AG09319 (cell line): ENCODE measurements at regions not wholly inside any gene's neighbourhood (a gene's known extent, or its start where the extent isn't known, plus 50 kb on each side); places are given as distances from the start of the nearest gene placed in this dataset.

Experiments
- DNase-seq: peaks from one replicate; pipeline ENCODE4 v3.0.0-alpha.2; 2010; ENCODE audit warnings: low read depth; ENCODE audit errors: extremely low read depth
- TF ChIP-seq, protein P1 (sequence below): IDR thresholded peaks from 2 replicates; pipeline ENCODE4 v1.5.1; 2011; ENCODE audit warnings: low read depth, mild to moderate bottlenecking, inconsistent platforms, low read length, moderate library complexity

DNA sequence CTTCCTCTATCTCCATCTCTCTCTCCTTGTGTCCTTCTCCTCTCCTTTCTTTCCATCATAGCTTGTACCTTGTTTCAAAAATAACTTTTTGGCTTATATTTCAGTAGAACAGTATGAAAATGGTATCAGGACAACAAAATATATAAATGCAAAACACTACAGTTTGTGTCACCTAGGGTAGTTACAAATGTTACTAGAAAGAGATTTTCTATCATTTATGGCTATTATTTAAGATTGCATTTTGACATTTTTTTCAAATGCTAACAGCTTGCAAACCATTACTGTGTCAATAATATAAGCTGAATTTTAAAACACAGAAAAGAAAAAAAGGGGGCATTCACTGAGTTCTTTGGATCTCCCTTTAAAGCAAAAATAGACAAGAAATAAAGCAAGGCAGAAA is 392.3 kb upstream of the LRRC4C start:
- no peak for DNase-seq
- TF ChIP-seq, protein P1, sequence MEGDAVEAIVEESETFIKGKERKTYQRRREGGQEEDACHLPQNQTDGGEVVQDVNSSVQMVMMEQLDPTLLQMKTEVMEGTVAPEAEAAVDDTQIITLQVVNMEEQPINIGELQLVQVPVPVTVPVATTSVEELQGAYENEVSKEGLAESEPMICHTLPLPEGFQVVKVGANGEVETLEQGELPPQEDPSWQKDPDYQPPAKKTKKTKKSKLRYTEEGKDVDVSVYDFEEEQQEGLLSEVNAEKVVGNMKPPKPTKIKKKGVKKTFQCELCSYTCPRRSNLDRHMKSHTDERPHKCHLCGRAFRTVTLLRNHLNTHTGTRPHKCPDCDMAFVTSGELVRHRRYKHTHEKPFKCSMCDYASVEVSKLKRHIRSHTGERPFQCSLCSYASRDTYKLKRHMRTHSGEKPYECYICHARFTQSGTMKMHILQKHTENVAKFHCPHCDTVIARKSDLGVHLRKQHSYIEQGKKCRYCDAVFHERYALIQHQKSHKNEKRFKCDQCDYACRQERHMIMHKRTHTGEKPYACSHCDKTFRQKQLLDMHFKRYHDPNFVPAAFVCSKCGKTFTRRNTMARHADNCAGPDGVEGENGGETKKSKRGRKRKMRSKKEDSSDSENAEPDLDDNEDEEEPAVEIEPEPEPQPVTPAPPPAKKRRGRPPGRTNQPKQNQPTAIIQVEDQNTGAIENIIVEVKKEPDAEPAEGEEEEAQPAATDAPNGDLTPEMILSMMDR: no peak

DNA sequence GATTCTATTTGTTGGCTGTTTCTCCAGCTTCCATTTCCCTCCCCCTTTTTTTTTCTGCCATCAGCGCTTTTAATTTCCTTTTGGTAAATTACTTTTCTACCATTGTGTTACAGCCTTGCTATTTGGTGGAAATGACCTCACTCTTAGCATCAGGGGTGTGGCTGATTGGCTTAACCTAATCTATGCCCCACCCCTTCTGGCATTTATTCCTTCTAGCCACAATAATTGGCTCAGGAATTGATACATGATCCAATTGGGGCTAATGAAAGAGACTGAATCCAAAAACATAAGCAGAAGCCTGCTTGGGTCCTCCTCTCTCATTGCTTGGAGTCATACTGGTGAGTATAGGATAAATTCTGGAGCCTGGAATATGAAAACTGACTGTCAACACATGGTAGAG is 402.4 kb upstream of the LRRC4C start:
- DNase-seq: no peak
- TF ChIP-seq, protein P1: no peak

DNA sequence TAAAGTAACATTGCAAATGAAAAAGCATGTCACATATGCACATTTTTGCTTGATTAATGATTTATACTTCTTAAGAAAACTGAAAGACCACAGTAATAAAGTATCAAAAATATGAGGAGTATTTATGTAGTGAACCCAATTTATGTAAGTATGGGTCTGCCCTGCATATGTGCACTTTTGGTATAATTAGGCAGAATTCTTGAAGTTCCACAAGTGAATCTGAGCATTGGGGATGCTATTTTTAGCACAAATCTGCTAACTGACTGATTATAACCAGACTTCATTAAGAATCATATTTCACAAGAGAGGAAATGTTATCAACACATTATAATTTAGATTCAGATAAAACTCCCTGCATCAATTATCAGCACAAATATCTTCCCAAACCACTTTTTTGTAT is 407.1 kb upstream of the LRRC4C start:
- DNase-seq: no peak
- TF ChIP-seq, protein P1: no peak

DNA sequence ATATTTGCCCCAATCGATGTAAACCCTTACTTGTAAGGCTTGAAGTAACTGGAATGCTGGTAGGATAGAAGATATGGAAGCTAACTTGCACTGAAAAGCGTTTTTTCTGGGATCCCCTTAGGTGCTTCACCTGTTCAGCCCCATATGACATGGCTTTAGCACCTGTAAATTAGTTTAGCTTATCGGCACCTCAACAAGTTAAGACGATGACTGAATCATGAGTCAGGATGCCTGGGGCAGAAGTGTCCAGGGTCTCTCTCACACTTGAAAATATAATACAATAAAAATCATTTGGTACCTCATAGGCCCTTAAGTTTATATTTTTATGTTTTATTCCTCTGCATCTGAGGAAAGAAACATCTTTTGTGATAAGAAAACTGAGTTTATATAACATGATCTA is 409.2 kb upstream of the LRRC4C start:
- DNase-seq: no peak
- TF ChIP-seq, protein P1: no peak

DNA sequence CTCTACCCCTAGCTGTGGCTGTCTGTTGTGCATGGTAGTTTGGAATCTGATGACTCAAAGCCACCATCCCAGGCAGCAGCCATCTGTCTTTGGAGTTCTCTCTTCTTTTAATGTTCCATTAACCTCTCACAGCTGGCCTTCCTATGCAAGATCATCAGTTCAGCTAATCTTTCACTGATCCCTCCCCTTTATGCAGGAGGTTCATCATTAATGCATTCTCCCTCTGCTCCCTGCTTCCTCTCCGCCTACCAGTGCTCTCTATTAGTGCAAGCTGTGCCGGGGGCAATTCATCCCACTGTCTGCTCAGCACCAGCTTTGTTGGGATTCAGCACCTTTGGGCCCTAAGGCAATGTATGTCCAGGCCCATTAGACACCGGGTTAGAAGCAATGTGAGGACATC is 413.0 kb upstream of the LRRC4C start:
- DNase-seq: no peak
- TF ChIP-seq, protein P1: no peak

DNA sequence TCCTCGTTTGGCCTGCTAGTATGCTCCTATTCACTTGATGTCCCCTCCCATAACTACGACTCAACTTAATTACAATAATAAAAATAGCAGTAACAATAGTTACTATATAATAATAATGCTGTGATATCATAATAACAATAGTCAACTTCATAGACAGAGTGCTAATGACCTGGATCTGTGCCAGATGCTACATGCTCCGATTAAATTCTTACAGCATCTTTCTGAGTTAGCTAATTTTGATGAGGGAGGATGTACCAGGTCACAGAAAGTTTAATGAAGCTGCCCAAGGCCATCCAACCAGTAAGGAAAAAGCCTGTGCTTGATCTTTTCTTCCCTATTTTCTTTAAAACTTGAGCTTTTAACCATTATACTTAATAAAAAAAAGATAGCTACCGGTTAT is 413.4 kb upstream of the LRRC4C start:
- TF ChIP-seq, protein P1: no peak
- DNase-seq: no peak

DNA sequence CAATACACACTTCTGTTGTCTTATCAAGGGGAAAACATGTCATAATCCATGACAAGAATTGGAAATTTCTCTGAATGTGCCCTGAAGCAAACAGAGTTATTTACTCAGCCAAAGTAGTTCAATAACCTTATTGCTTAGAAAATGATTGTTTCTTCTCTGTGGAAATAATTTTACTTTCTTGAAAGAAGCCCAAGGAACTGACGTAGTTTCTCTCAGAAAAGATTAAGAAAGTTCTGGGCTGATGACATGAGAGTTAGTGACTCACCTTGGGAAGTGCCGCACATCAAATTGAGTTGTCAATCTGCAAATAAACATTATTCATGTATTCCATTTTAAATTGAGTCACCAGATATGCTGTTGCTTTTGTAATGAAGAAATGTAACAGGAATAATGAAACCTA is 418.6 kb upstream of the LRRC4C start:
- DNase-seq: no peak
- TF ChIP-seq, protein P1: no peak

DNA sequence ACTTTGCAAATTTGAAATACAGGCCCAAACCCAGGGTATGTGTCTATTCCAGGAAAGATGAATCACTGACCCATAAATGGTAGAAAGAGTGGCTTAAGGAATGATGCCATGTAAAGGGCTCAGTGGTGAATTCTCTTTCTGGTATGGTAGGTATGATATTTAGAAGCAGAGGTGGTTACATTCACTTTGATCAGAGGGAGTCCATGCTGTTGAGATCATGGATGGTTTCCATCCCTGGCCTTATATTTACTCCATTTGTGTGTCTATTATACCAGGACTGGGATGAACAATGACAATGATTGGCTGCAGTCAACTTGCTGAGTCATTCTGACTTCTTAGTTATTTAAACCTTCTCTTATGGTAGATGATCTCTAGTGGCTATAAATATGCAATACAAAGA is 419.8 kb upstream of the LRRC4C start:
- TF ChIP-seq, protein P1: no peak
- no peak for DNase-seq
